Left colon (tissue), 2 donors: ENCODE measurements at regions not wholly inside any gene's neighbourhood (a gene's known extent, or its start where the extent isn't known, plus 50 kb on each side); places are given as distances from the start of the nearest gene placed in this dataset.

Source experiments
- ATAC-seq: fragments of 200-7000 bp; cut with Tn5 transposase; one replicate; pipeline ENCODE4 v1.9.1; 2020; ENCODE audit warnings: mild to moderate bottlenecking, moderate library complexity
- DNase-seq, 2 donors: peaks; one replicate each; pipeline ENCODE4 v3.0.0-alpha.2; 2020
- intact Hi-C, 2 donors: fragments of 100-400 bp; cut with DNase I in 1 of 2; cut with micrococcal nuclease in 1 of 2; formaldehyde crosslinking; loops; one replicate each; pipeline versions ENCODE4 v1.11.2 to v1.14.0; 2022; cut with DNase I, micrococcal nuclease
- donor health status: DM: no; HTN: no; CAD: no.
- donor health status: DM: yes; HTN: yes; CAD: no.

DNA sequence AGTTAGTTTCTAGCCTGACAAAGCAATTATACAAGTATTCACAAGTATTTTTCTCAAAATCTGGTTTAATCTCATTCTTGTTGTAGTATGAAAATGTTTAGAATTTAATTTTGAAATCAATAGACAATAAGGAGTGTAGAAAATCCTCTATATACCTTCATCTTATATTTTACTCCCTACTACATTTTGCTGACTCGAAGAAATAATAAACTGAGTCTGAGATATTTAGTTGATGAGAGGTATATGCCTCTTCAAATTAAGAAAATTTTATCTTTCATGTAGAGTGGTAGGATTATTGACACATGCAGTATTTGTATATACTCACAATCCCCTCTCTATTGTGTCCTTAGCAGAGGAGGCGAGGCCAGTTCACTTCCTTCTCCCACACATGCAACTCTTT lies 477.7 kb downstream of the MAN2A1 start:
- ATAC-seq (no peak), DNase-seq (no peak)
- intact Hi-C loops: no loop called here

DNA sequence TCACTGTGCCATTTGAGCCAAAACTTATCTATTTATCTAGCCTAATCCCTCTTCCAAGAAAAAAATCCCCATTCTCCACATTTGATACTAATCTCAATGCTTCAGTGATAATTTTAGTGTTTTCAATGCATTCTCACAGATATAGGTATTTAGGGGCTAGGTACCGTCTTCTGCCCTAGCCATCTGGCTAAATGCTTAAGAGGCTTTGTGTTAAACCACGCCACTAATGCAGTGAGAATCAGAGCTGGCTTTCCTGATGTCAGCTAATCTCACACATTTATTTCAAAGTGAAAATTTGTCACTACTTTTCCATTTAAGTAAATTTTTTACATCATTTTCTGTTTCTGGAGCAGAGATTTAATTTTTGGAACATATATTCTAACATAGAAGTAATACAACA lies 479.7 kb downstream of the MAN2A1 start:
- DNase-seq (no peak), ATAC-seq (no peak)
- intact Hi-C loops: no loop called here

DNA sequence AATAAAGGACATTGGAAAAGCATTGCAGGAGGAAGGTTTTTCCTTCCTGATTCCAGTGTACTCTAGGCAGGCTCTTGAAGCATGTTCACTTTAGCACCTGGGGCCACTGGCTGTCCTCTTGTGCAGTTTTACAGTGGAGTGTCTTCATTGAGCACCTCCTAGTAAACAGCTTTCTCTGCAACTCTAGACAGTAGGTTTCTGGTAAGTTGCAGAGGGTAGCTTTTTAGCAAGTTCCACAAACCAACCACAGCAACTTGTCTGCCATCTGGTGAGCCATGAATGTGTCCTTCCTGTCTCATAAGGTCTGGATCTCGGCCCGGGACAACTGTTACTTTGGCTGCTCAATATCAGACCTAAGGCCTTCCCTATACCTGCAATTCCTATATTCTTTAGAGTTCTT lies 488.0 kb downstream of the MAN2A1 start:
- intact Hi-C loops: no loop called here
- DNase-seq (no peak), ATAC-seq (no peak)

DNA sequence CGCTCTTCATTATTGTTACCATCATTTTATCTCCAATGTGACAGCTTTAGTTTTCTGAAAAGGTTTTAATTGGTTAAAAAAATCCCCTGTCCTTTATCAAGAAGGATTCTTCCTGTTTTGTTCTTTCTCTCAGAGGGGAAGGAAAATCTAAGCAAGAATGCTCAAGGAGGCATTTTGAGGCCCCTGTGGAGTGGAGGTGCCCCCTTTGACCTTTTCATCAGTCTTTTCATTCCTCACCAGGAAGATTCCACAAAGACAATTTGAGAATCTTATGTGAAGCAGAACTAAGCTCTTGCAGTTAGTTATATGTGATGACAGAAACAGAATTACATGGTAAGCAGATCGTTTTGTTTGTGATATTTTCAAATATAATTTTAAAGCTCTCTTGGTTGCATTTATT lies 489.6 kb downstream of the MAN2A1 start:
- DNase-seq (no peak), ATAC-seq (no peak)
- intact Hi-C loops: no loop called here

DNA sequence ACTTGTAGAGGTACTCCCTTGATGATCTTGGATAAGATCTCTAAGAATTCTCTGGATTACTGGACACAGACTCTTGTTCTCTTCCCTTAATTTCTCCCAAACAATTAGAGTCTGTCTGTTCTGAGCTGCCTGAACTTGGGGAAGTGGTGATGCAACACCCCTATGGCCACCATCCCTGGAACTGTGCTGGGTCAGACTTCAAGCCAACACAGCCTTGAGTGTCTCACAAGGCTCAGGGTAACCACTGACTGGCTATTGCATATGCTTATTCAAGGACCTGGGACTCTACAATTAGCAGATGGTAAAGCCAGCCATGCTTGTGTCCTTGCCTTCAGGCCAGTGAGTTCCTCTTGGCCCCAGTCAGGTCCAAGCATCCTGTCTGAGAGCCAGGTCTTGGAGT lies 504.5 kb downstream of the MAN2A1 start:
- intact Hi-C loops: no loop called here
- ATAC-seq (no peak), DNase-seq (no peak)

DNA sequence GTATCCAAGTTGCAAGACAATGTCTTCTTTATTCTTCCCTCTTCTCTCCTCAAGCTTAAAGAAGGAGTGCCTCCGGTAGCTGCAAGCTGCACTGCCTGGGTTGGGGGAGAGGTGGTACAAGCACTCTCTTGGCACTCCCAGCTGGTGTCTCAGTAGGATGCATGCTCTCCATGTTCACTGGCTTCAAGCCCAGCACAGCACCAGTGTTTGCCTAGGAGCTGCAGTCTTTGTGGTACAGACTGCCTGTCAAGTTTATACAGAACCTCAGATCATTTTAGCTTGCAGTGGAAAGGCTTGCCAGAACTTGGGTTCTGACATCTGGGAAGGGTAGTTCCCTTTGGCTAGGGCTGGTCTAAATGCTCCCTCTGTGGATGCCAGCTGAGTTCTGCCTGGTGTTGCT lies 505.6 kb downstream of the MAN2A1 start:
- ATAC-seq: no peak
- DNase-seq: no peak
- intact Hi-C loops: no loop called here

DNA sequence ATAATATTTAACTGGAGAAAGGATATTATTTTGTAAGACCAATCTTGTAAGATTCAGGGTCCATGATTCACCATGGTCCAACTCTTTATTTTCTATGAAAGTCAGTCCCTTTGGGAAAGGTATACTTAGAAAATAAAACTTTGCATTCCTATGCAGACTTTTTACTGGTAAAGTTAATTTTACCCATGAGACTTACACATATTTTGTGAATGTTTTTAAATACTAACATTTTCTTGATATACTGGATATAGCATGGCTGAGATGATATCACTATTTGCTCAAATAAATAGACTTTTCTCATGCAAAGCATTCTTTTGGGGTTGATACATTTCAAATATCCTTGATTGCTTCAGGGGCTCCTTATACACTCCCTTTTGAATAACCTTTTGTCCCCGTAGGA lies 512.1 kb downstream of the MAN2A1 start:
- no peak for DNase-seq
- intact Hi-C loops: no loop called here
- ATAC-seq: no peak

DNA sequence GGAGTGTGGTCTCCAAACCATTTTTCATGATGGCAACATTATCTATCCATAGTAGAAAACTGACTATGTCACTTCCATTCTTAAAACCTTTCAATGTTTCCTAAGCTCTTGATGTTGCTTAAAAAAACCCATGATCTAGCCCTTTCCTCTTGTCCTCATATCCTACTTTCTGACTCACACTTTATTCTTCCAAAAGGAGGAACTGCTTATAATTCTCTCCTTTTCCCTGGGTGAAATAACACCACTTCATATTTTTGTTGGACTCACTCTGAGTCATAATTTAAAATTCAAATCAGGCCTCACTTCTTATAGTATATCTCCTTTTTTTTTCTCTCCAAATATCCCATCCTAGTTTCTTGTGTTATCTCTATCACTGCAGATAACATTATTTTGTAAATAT lies 513.9 kb downstream of the MAN2A1 start:
- ATAC-seq: no peak
- intact Hi-C loops: no loop called here
- DNase-seq: no peak

DNA sequence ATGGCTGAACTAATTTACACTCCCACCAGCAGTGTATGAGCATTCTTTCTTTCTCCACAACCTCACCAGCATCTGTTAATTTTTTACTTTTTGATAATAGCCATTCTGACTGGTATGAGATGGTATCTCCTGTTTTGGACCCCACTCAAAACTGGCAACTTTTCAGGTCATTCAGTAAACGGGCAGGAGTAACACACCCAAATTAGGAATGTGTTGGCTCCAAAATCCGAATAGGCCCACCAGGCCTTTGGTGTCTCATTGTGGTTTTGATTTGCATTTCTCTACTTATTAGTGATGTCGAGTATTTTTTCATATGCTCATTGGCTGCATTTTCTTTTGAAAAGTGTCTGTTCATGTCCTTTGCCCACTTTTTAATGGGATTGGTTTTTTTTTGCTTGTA lies 517.1 kb downstream of the TMEM232 start:
- DNase-seq: no peak
- intact Hi-C loops: no loop called here
- ATAC-seq: no peak

DNA sequence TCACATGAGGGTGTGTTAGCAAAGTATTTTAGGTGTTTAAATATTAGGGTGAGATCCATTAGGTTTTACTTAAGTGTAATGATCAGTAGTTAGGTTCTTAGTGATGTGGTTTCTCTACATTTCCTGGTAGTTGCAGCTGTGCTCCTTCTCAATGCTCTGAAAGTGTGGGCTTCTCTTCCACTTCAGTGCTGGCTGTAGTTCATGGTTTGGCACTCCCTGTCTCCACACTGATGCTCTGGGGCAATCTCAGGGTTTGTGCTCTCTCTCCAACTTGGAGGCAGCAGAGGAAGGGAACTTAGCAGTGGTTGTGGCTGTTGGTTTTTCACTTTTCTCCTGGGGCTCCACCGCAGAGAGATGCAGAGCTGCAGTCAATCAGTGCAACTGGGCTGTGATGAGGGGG lies 507.5 kb downstream of the TMEM232 start:
- ATAC-seq: no peak
- no peak for DNase-seq
- intact Hi-C loops: no loop called here

DNA sequence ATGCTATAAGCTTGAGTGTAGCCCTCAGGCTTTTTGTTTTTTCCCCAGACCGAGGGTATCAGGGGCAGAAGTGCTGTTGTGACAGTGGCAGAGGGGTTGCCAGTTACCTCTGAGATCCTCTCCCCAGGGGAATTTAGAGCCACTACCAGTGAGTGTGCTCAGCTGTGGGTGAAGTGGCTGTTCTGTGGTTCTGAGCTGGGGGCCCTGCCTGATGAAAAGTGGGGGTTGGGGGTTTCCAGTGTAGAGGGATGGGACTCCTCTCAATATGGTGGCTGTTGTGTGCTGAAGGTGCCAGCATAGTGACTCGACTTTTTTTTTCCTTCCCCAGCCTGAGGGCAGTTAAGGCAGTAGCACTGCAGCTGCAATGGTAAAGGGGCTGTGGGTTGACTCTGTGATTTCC lies 506.7 kb downstream of the TMEM232 start:
- DNase-seq: no peak
- intact Hi-C loops: no loop called here
- ATAC-seq: no peak

DNA sequence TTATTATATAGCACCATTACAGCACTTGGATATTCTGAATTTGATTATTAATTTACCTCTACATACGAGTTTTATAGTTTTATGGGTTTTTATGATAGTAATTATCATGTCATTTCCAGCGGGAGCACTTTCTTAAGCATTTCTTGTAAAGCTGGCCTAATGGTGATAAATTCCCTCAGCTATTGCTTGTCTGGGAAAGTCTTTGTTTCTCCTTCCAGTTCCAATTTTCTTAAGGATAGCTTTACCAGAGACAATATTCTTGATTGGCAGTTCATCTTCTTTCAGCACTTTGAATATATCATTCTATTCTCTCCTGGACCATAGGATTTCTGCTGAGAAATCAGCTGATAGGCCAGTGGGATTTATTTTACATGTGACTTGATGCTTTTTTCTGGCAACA lies 505.4 kb downstream of the TMEM232 start:
- DNase-seq (no peak), ATAC-seq (no peak)
- intact Hi-C loops: no loop called here

DNA sequence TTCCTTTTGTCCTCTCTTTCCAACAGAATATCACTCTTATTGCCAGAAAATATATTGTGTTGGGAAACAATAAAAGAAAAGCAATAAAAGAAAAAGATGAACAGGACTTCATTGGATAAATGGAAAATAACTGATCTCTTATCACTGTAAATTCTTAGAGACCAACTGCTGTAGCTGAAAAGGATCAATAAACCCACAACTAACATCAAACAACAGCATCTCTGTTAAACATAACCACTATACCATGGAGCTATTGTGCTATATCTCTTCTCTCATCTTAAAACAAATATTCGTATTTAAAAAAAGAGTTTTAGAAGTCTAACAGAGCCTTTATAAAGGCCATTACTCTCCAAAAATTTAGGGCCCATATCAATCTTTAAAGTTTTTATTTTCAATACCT lies 502.4 kb downstream of the TMEM232 start:
- intact Hi-C loops: no loop called here
- no peak for DNase-seq
- no peak for ATAC-seq

DNA sequence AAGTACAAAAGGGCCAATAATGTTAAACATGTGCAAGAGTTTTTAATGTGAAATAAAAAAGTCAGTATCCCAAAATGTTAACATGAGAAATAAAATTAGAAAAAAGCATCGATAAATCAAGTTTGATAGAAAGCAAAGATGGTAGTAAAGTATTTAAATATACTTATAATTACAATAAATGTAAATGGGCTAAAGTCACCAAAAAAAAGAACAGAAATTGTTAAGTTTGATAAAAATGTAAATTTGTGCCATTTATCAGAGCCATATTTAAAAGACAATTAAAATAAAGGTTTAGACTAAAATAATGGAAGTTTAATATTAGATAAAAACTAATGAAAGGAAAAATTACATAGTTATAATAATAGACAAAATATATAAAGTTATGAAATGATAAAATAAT lies 500.5 kb downstream of the TMEM232 start:
- intact Hi-C loops: no loop called here

DNA sequence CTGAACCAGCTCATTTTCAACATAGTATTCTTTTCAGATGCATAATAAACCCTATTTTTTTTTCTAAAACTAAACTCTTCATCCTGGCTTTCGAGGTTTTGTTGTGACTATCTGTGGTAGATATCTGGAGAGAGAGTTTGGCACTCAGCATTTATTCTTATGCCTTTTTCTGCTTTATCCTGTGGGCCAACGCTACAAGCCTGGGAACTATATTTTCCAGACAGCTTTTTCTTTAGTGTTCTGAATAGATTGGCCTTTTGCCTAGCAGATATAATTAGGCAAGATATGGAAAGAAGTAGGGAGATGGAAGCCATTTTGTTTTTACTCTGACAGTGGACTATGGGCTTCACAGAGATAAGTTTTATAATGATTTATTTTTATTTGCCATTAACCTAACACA lies 486.7 kb downstream of the TMEM232 start:
- DNase-seq (no peak), ATAC-seq (no peak)
- intact Hi-C loops: no loop called here

More for the DNA sequence above, 500.5 kb downstream of the TMEM232 start:
- DNase-seq: no peak
- no peak for ATAC-seq

DNA sequence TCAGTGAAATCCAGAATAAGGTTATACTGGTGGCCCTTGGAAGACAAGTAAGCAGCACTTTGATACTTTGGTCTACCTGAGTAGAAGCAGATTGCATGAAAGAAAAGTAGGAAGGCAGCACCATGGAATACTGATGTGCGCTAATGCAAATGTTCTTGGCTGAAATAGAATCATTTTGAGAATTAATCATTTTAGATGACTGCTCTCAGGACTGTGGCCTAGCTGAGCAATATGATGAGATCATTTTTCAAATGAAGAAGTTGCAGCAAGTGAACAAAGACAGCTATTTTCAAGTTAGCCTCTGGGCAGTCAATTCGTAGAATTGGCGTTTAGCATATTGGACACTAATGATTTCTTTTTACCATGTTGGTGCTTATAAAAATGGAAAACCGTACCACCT lies 483.5 kb downstream of the TMEM232 start:
- ATAC-seq (no peak), DNase-seq (no peak)
- intact Hi-C loops: no loop called here

DNA sequence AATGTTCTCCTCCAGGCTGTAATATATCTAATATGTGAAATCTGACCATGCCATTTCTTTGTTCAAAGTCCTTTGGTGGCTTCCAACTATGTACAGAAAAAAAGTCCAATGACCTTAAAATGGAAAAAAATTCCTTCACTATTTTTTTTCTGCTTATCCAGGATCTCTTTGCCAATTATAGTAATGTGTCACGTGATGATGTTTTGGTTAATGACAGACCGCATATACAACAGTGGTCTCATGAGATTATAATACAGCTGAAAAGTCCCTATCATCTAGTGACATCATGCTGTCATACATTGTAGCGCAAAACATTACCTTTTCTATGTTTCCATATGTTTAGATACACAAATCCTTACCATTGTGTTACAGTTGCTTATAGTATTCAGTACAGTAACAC lies 477.6 kb downstream of the TMEM232 start:
- DNase-seq (no peak), ATAC-seq (no peak)
- intact Hi-C loops: no loop called here

DNA sequence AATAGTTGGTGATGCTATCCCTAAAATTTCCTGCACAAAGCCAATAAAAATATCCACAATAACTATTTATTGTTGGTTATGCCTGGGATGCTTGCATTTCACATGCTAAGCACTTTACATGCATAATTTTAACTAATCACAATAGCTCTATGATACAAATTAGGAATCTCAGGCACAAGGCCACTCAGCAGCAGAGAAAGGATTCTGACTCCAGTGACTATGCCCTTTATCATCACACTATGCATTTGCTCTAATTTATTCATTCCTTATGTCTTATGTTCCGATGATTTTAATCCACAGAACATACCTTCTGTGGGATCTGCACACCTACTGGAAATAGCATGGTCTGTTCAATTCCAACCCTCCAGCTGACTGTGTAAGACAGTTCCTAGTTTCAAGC lies 476.1 kb downstream of the TMEM232 start:
- intact Hi-C loops: no loop called here
- DNase-seq (no peak), ATAC-seq (no peak)

DNA sequence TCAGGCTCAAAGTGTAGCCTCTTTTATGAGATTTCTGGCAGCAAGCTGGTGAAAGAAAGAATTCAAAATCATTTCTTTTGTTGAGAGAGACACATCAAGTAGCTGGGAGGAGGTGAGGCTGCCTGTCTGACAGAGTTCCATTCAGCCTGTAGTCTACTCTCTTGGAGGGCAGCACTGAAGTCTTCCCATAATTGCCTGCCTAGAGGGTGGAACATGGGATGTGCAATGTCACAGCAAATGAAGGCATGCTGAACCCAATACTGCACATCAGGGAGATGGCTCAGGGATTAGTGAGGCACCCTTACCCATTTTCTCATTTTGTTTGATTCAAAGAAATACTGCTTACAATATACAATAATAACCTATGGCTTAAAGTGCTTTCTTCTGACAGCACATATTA lies 475.7 kb downstream of the TMEM232 start:
- intact Hi-C loops: no loop called here
- no peak for ATAC-seq
- no peak for DNase-seq

DNA sequence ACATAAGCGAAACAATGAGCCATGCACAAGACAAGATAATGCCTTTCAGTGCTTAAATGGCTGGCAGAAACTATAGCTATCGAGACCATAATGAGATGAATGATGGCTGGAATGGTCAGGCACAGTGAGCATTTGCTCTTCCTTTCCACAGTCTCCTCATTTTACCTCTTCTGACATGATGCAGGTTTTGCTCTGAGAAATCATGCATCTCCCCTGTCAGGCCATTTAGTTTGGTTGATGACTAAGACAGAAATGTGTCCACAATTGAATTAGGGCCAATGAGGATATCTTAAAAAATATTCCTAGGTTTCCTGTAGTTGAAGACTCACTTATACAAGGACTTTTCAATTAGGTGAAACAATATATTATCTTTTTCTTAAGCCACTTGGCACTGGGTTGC lies 475.1 kb downstream of the TMEM232 start:
- intact Hi-C loops: no loop called here
- DNase-seq (no peak), ATAC-seq (no peak)

DNA sequence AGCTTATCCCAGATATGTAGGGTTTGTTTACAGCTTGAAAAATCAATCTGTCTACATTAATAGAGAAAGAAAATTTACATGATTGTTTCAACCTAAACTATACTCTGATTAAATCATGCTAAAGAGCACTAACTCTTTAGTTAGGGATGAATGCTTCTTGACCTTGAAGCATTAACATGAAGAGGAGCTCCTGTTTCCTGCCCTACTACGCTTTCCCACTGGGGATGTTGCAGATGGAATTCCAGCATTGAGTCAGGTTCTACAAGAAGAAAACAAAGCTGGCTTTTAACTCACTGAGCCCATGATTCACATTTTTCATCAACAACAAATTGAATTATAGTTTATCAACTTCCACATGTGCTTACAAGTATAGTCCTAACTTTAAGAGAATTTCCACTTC lies 471.3 kb downstream of the TMEM232 start:
- no peak for DNase-seq
- no peak for ATAC-seq
- intact Hi-C loops: no loop called here

DNA sequence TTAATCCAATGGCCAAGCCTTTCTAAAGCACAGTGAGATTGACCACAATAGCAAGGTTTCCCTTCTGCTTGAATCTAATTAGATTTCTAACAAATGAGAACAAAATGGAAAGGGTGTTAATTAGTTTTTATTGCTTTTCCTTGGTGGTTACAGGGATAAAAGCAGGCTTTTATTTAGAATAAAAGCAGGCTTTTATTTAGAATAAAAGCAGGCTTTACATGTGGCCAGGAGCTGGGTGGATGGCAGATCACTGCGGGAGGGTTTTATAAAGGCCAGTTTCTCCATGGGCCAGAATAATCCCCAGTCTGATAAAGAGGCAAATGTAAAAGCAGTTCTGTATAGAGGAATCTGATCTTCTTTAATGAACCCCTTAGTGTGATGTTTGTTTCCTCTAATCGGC lies 470.2 kb downstream of the TMEM232 start:
- no peak for DNase-seq
- no peak for ATAC-seq
- intact Hi-C loops: no loop called here
